HUES48 (cell line): ENCODE measurements at regions not wholly inside any gene's neighbourhood (a gene's known extent, or its start where the extent isn't known, plus 50 kb on each side); places are given as distances from the start of the nearest gene placed in this dataset.

Experiments
- H3K27ac ChIP-seq: one replicate; pipeline ENCODE4 v1.7.0; 2013; ENCODE audit warnings: low read depth, low read length, inconsistent platforms
- H3K27me3 ChIP-seq: 2 replicates; pipeline ENCODE4 v1.6.1; 2013; ENCODE audit warnings: mild to moderate bottlenecking, low read length; ENCODE audit not compliant: control insufficient read depth, insufficient read depth
- H3K36me3 ChIP-seq: 2 replicates; pipeline ENCODE4 v1.6.1; 2013; ENCODE audit warnings: low read length; ENCODE audit not compliant: control insufficient read depth, insufficient read depth
- H3K4me1 ChIP-seq: 2 replicates; pipeline ENCODE4 v1.6.1; 2013; ENCODE audit warnings: mild to moderate bottlenecking, low read length; ENCODE audit not compliant: control insufficient read depth, insufficient read depth
- H3K4me3 ChIP-seq: 2 replicates; pipeline ENCODE4 v1.5.1; 2013; ENCODE audit warnings: mild to moderate bottlenecking, low read depth, low read length
- H3K9ac ChIP-seq: 2 replicates; pipeline ENCODE4 v1.6.1; 2013; ENCODE audit warnings: mild to moderate bottlenecking, low read depth, low read length, moderate library complexity
- H3K9me3 ChIP-seq: 2 replicates; pipeline ENCODE4 v1.6.1; 2013; ENCODE audit warnings: low read length; ENCODE audit not compliant: control insufficient read depth, insufficient read depth

DNA sequence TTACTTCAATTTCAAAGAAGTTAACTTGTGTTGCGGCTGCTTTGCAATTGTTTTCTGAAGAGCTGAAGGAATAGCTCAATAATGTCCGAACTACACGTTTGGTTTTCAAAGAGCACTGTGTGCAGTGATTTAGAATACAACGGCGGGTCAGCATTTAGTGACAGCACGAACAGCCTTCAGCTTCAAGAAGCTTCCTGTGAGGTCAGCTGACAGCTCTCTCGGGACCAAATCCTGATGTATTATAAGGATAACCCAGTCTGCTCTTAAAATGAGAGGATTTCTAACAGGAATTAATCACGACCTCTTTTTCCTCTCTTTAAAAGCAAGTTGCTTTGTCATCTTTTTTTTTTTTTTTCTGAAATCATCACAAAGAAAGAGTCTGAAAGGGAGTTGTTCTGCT is 97.9 kb upstream of the UNC13C start:
- H3K27ac ChIP-seq: no peak overlapping the region

DNA sequence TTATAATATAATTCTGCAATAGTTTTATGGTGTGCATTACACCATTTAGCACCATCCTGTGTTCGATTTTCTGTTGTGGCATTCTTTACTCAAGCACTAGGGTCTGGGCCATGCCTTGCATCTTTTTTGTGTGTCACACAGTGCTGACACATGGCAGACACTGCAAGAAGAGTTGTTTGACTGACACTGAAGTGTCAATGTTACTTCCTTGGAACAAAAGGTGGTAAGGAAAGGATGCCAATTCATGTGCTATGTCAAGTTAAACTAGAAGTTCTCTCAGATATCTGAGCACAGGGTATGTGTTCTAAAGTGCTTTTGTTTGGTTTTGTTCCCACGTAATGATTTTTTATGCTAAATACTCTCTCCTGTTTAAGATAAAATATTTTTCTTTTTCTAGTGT is 102.5 kb upstream of the UNC13C start:
- Histone ChIP-seq H3K27me3 (no peaks in the 10 kb centered on the region), H3K4me1 (no peaks in the 10 kb centered on the region), H3K9me3 (no peaks in the 10 kb centered on the region; the same call in none of the 2 replicates), H3K4me3 (no peak overlapping the region), H3K9ac (no peak overlapping the region), H3K27ac (no peak overlapping the region), H3K36me3 (no peaks in the 10 kb centered on the region)

More for the DNA sequence above, 97.9 kb upstream of the UNC13C start:
- no peak overlapping the region for H3K4me3 ChIP-seq
- H3K9ac ChIP-seq: no peak overlapping the region
- H3K9me3 ChIP-seq: no peaks in the 10 kb centered on the region
- no peaks in the 10 kb centered on the region for H3K4me1 ChIP-seq
- no peaks in the 10 kb centered on the region for H3K36me3 ChIP-seq
- no peaks in the 10 kb centered on the region for H3K27me3 ChIP-seq

DNA sequence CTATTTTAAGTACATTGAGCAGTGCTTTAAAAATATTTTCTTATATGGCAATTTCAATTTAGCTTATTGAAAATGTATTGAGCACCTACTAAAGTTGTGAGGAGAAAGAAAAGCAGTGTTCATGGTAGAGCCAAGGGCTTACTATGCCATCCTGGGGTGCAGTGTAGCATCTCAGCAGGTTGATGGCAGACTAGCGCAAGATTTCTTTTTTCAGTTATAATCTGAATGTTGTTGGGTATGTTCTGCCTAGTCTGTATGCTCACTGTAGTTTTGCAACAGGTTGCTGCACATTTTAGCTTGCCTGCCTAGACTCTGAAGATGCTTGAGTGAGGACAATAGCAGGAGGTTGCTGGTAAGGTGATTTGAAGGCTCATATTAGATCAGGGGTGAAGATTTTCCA is 103.1 kb upstream of the UNC13C start:
- Histone ChIP-seq H3K9me3 (no peaks in the 10 kb centered on the region; the same call in none of the 2 replicates), H3K36me3 (no peaks in the 10 kb centered on the region), H3K4me1 (no peaks in the 10 kb centered on the region), H3K9ac (no peak overlapping the region), H3K27ac (no peak overlapping the region), H3K4me3 (no peak overlapping the region), H3K27me3 (no peaks in the 10 kb centered on the region)

DNA sequence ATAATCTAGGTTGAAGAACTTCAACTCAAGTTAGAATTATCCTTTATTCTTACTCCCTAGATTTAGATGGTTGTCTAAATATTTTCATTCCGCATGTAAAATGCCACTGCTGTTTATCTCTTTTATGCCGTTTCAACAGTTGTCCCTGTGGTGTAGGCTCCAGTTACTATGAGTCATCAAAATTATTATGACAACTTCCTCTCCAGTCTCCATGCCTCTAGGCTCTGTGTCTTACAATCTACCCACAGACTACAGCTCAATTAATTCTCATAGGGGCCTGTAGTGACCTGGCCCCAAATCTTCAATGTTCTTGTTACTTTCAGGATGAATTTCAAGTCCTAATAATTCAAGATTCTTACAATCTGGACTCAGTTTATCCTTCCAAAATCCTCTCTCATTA is 105.8 kb upstream of the UNC13C start:
- no peak overlapping the region for H3K4me3 ChIP-seq
- no peaks in the 10 kb centered on the region for H3K27me3 ChIP-seq
- H3K27ac ChIP-seq: no peak overlapping the region
- H3K4me1 ChIP-seq: no peaks in the 10 kb centered on the region
- no peaks in the 10 kb centered on the region; the same call in none of the 2 replicates for H3K9me3 ChIP-seq
- H3K36me3 ChIP-seq: no peaks in the 10 kb centered on the region
- no peak overlapping the region for H3K9ac ChIP-seq

DNA sequence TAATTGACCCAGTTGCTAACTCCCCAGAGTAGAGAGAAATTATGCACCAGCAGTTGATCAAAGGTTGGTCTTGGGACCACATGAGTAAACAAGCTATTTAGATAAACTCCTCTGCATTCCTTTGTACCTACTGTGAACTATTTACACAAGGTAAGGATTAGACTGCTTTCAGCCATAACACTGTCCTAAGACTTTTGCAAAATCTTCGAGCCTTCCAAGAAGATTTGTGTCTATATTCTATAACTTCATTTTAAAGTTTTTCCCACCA is 108.5 kb upstream of the UNC13C start:
- Histone ChIP-seq H3K27me3 (no peaks in the 10 kb centered on the region), H3K9ac (no peak overlapping the region), H3K4me1 (no peaks in the 10 kb centered on the region), H3K9me3 (no peaks in the 10 kb centered on the region; the same call in none of the 2 replicates), H3K4me3 (no peak overlapping the region), H3K36me3 (no peaks in the 10 kb centered on the region), H3K27ac (no peak overlapping the region)

DNA sequence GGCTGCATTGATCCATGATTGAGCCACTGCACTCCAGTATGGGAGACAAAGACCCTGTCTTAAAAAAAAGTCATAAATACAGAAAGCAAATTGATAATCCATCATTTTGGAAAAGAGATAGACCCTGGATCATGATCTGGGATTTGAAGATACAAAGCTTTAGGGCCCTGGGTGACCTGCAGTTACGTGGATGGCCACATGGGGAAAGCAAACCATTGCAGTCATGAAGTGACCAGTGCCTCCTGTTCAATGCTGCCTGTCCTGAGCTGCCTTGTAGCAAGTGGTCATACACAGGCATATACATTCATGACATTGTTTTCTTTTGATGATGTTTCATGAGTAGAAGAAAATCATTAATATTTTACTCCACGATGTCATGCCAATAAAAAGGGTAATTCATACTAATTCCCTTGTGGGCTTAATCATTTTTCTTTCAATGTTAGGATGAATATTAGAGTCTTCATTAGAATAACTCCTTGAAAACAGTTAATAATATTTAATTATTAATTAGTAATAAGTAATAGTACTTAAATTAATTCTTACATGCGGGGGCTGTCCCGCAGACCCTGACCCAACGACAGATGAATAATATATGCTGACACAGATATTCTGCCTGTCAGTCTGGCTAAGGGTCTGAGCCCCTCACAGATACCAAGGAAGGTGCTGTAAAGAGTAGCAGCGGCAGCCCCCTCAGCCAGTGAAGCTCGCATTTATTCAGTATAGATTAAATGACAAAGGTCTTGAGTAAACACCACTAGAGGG is 109.0 kb upstream of the UNC13C start:
- Histone ChIP-seq H3K4me1 (no peaks in the 10 kb centered on the region), H3K4me3 (no peak overlapping the region), H3K9me3 (no peaks in the 10 kb centered on the region; the same call in none of the 2 replicates), H3K27me3 (no peaks in the 10 kb centered on the region), H3K27ac (no peak overlapping the region), H3K36me3 (no peaks in the 10 kb centered on the region), H3K9ac (no peak overlapping the region)

DNA sequence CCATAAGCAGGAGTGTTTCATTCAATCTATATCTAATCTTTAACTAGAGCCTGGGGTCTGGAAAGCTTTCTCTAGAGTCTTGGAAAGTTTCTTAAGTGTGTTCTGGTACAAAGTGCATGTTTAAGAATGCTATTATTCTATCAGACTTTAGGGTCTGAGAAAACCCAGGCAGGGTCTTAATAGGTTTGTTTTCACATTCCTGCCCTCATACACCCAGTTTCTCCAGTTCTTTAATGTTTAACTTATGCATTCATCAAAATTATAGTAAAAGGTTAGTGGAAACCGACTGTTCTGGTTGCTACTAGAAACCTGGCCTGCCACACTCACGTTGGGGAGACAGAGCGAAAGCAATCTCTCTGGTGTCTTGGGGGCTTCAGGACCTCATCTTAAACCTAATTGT is 102.9 kb upstream of the WDR72 start:
- Histone ChIP-seq H3K4me3 (no peak overlapping the region), H3K27ac (no peak overlapping the region), H3K9me3 (no peaks in the 10 kb centered on the region), H3K9ac (no peak overlapping the region), H3K27me3 (no peaks in the 10 kb centered on the region), H3K36me3 (no peaks in the 10 kb centered on the region), H3K4me1 (no peaks in the 10 kb centered on the region)

DNA sequence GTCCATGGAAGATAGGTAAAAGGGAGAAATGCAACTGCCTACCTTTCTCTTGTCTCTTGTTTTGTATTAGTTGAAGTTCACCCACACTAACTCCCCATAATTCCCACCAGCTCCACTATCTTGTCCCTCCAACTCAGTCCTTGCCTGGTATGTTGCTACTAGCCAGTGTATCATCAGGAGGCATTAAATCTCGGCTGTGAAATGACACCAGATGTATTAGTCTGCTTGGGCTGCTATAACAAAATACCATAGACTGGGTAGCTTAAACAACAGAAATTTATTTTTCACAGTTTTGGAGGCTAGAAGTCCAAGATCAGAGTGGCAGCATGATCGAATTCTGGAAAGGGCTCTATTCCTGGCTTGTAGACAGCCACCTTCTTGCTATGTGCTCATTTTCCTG is 102.3 kb upstream of the WDR72 start:
- H3K27me3 ChIP-seq: no peaks in the 10 kb centered on the region
- no peaks in the 10 kb centered on the region for H3K36me3 ChIP-seq
- H3K9me3 ChIP-seq: no peaks in the 10 kb centered on the region
- H3K4me1 ChIP-seq: no peaks in the 10 kb centered on the region
- no peak overlapping the region for H3K4me3 ChIP-seq
- H3K27ac ChIP-seq: no peak overlapping the region
- H3K9ac ChIP-seq: no peak overlapping the region

DNA sequence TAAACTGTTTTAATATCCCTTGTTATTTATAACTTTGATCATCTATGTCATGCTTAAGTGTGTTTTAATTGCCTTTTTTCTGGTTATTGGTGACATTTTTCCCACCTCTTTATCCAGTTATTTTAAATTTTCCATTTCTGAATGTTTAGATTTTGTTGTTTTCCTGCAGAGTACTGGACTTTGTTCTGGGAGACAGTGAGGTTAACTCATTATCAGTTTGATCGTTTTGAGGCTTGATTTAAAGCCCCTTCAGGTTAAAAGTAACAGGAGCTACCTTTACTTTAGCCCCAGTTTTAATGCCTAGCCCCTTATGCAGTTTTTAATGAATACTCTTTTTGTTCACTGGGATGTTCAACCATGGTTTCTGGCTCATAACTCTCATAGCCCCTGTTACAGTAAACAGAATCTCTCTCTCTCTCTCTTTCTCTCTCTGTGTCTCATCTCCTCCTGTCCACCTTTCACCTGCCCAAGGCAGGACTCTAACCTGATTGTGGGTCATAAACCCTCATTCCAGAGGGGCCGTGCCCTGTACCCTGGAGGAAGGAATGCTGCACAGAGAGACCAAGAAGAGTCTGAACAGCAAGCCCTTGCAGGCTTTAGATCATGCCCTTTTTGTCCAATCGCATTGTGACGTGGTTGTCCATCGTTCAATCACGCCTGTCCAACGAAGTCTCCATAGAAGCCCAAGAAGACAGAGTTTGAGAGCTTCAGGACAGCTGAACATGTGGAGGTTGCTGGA is 91.8 kb upstream of the WDR72 start:
- Histone ChIP-seq H3K9ac (no peak overlapping the region), H3K27me3 (no peaks in the 10 kb centered on the region), H3K27ac (no peak overlapping the region), H3K36me3 (no peaks in the 10 kb centered on the region), H3K9me3 (no peaks in the 10 kb centered on the region), H3K4me3 (no peak overlapping the region), H3K4me1 (no peaks in the 10 kb centered on the region)

DNA sequence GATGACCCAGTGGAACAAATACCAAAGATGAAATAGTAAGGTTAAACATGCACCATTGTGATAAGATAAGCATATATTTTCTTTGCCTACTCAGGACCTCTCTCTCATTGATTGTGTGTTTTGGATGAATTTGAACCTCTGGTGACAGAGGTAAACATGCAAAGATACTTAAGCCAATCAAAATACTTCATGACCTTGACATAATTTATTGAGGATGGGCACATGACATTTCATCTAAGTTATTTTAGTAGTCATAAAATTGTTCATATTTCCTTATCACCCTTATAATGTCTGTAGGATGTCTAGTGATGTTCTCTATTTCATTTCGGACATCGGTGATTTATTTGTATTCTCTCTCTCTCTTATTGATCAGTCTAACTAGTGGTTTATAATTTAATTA is 88.3 kb upstream of the WDR72 start:
- Histone ChIP-seq H3K27me3 (no peaks in the 10 kb centered on the region), H3K4me3 (no peak overlapping the region), H3K4me1 (no peaks in the 10 kb centered on the region), H3K27ac (no peak overlapping the region), H3K9me3 (no peaks in the 10 kb centered on the region), H3K36me3 (no peaks in the 10 kb centered on the region), H3K9ac (no peak overlapping the region)

DNA sequence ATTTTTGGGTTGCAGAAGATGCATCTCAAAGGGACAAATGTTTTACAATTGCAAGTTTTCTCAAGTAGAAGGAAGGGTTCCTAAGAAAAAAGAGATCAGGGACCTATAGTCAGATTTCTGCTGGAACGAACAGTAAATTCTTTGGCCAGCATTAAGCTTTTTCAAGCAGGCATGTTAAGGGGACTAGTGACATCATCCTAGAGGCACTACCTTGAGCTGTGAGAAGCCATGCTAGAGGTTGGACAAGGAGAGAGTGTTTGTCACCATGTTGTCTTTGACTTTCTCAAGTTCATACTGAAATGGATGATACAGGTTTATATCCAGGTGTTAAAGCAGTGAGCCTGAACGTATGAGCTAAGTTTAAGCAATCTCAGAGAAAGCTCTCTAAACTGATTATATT is 85.2 kb upstream of the WDR72 start:
- H3K9me3 ChIP-seq: no peaks in the 10 kb centered on the region
- H3K9ac ChIP-seq: no peak overlapping the region
- H3K4me3 ChIP-seq: no peak overlapping the region
- H3K4me1 ChIP-seq: no peaks in the 10 kb centered on the region
- H3K27ac ChIP-seq: peak overlapping the region; percentile 49
- H3K36me3 ChIP-seq: no peaks in the 10 kb centered on the region
- no peaks in the 10 kb centered on the region for H3K27me3 ChIP-seq
